Hepatocyte (in vitro differentiated cells): ENCODE measurements at regions not wholly inside any gene's neighbourhood (a gene's known extent, or its start where the extent isn't known, plus 50 kb on each side); places are given as distances from the start of the nearest gene placed in this dataset.

ENCODE experiments used
- EZH2 ChIP-seq: fragments of 200-600 bp; sonication (generic); IDR thresholded peaks from 2 replicates; pipeline ENCODE4 v1.6.1; 2016; ENCODE audit warnings: antibody characterized with exemption, mild to moderate bottlenecking, borderline replicate concordance
- EZH2phosphoT487 ChIP-seq: fragments of 200-600 bp; sonication (generic); IDR thresholded peaks from one replicate; pipeline ENCODE4 v1.6.1; 2018; ENCODE audit warnings: antibody characterized with exemption, mild to moderate bottlenecking, low read depth, moderate library complexity; ENCODE audit not compliant: unreplicated experiment, severe bottlenecking
- TF ChIP-seq, protein P1 (sequence below): fragments of 200-600 bp; sonication (generic); IDR thresholded peaks from 2 replicates; pipeline ENCODE4 v1.5.1; 2016; ENCODE audit warnings: antibody characterized with exemption, mild to moderate bottlenecking; ENCODE audit not compliant: poor library complexity

DNA sequence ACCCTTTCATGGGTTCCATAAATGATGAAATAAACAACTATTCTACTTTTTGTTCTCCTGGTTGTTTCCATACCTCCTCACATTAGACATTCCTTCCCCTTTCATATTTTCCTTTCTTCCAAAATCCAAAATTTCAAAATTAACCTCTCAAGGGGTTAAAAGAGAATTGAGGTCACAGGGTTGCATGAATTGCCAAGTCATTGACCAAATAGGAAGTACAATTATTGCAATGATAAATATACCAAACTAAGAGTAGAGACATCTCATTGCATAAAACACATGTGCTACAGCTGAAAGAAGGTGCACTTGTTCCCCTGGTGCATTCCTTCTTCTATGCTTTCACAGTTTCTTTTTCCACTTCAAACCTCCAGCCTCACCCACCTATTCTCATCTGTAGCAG is 136.1 kb downstream of the KCTD12 start:
- TF ChIP-seq, protein P1, sequence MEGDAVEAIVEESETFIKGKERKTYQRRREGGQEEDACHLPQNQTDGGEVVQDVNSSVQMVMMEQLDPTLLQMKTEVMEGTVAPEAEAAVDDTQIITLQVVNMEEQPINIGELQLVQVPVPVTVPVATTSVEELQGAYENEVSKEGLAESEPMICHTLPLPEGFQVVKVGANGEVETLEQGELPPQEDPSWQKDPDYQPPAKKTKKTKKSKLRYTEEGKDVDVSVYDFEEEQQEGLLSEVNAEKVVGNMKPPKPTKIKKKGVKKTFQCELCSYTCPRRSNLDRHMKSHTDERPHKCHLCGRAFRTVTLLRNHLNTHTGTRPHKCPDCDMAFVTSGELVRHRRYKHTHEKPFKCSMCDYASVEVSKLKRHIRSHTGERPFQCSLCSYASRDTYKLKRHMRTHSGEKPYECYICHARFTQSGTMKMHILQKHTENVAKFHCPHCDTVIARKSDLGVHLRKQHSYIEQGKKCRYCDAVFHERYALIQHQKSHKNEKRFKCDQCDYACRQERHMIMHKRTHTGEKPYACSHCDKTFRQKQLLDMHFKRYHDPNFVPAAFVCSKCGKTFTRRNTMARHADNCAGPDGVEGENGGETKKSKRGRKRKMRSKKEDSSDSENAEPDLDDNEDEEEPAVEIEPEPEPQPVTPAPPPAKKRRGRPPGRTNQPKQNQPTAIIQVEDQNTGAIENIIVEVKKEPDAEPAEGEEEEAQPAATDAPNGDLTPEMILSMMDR: no peak
- no peak for TF ChIP-seq EZH2
- TF ChIP-seq EZH2phosphoT487: no peak
